GM19025 (cell line): ENCODE measurements at regions not wholly inside any gene's neighbourhood (a gene's known extent, or its start where the extent isn't known, plus 50 kb on each side); places are given as distances from the start of the nearest gene placed in this dataset.
"Not testable (repeated sequence)": the region's sequence is repeated elsewhere in the genome, so short reads cannot be mapped to it uniquely, and the experiment has no call there.

Source experiments
- ATAC-seq: cut with Tn5 transposase; IDR thresholded peaks from one replicate; pipeline ENCODE4 v1.9.1; 2021; ENCODE audit warnings: mild to moderate bottlenecking, low read depth, moderate library complexity; ENCODE audit not compliant: unreplicated experiment

DNA sequence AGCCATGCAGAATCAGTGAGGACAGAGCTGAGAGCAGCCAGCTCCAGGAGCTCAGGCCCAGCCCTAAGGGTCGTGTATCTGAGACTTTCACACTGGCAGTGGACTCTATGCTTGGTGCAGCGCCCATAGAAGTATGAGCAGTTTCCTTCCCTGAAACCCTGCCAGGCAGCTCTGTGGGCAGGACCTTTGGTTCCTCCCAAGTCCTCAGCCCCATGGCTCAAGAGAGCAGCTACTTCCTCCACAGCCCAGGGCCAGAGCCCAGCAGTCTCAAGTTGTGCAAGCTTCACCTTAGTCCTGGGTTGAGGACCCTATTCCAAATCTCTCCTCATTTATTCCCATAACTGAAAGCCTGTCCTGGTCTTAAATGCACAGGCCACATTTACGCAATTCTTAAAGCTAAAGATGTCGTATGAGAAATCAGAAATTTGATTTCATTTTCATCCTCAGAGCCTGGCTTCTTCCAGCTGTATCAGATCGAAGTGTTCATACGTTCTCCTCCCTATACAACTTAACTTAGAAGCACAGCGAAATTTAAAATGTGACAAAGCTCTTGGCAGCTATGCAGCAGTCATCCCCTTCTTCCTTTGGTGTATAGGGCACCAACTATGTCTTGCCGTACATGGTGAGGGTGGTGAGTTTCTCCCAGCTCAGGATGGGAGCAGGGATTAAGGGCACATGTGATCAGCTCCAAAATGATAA, 1337.1 kb downstream of the RPIA start:
- not testable (repeated sequence) for ATAC-seq

DNA sequence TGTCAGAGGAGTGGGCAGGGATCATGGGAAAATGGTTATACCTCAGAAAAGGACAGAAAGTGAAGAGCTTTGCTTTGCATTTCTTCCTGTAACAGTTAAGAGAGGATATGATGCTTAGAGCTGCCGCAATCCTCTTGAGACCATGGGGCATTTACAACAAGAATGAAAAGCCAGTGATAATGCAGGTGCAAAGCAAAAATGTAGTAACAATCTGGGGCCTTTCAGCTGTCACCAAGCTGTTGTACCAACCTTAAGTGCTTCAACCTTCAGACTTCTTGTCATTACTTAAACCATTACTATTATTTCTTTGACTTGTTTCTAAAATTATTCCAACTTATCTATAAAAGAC, 1337.6 kb downstream of the RPIA start:
- not testable (repeated sequence) for ATAC-seq

DNA sequence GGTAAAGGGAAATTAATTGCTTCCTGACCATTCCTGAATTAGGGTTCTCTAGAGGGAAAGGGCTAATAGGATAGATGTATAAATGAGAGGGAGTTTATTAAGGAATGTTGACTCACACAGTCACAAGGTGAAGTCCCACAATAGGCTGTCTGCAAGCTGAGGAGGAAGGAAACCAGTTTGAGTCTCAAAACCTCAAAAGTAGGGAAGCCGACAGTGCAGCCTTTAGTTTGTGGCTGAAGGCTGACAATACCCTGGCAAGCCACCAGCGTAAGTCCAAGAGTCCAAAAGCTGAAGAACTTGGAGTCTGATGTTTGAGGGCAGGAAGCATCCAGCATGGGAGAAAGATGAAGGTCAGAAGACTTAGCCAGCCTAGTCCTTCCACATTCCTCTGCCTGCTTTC, 1340.8 kb downstream of the RPIA start:
- ATAC-seq, result not testable (repeated sequence)

DNA sequence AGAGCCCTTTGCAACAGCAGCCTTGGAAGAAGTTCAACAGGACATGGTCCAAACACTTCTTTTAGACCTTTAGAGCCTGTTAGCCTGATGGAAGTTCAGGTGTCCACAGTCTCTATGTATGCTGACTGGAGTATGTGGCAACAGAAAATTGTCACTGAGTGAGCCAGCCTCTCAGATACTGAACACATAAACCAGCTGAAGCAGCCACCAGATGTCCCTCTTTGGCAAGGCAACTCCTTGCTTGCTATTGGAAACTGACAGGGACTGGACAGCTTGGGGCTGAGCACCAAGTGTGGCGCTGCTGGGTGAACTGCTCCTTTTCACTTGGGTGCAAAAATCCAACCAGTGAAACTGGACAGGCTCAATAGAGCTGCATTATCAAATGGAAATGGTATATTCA, 1344.9 kb downstream of the RPIA start:
- not testable (repeated sequence) for ATAC-seq

DNA sequence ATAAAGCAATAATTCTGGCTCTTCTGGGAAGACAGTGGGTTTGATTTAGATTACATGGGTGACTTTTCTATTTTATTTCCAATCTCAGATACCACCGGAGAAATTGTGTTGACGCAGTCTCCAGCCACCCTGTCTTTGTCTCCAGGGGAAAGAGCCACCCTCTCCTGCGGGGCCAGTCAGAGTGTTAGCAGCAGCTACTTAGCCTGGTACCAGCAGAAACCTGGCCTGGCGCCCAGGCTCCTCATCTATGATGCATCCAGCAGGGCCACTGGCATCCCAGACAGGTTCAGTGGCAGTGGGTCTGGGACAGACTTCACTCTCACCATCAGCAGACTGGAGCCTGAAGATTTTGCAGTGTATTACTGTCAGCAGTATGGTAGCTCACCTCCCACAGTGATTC, 1347.6 kb downstream of the RPIA start:
- ATAC-seq, result not testable (repeated sequence)

DNA sequence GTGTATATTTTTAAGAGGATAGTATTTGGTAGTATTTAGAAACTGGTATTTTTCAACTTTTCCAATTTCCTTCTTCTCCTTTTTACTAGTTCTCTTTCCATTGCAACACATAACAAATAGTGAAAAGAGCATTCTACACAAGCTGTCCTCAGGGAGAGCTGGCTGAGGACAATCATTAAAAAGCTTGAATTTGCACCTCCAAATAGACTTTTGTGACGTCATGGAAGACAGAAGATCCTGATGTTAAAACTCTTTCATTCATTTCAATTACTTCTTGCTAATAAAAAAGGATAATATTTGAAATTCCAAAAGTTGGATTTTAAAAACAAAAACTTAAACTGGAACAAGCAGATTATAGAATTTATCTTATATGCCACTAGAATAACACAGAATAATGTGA, 1356.3 kb downstream of the RPIA start:
- ATAC-seq, result not testable (repeated sequence)

DNA sequence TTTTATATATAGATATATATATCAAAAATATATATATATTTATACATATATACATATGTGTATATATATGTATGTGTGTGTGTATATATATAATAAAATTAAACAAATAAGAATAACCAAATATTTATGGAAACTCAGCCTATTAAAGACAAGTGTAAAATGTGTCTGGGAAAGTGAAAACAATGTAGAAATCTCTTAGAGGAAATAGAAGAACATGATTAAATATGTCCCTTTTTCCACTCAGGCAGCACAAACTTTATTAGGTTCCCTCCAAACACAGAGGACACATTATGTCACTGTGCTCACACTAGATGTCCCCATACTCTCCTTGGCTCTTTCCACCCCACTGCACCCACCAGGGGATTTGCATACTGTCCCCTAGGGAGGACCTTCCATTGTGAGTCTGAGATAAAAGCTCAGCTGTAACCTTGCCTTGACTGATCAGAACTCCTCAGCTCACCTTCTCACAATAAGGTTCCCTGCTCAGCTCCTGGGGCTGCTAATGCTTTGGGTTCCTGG, 1360.7 kb downstream of the RPIA start:
- not testable (repeated sequence) for ATAC-seq

DNA sequence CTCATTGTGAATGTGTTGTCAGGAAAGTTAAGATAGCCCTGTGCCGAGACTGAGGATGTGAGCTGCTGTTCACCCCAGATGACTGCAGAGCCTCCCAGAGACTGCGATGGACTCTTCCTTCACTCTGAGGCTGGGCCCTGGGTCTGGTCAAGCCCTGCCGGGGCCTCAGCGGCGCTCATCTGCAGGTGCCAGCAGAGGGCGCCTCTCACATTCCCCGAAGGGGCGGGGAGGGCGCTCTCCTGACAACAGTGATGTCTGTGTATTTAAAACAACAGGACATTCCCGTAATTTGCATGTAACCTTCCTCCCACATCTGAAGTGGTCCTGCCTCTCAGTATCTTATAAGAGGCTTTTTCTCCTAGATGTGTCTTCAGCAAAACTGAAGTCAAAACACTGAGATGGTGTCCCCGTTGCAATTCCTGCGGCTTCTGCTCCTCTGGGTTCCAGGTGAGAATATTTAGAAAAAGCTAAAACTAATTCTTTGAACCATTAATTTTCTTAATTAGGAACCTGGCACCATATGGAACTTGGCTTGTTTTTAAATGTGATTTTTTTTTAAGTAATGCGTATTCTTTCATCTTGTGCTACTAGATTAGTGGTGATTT, 1377.9 kb downstream of the RPIA start:
- no peak for ATAC-seq

DNA sequence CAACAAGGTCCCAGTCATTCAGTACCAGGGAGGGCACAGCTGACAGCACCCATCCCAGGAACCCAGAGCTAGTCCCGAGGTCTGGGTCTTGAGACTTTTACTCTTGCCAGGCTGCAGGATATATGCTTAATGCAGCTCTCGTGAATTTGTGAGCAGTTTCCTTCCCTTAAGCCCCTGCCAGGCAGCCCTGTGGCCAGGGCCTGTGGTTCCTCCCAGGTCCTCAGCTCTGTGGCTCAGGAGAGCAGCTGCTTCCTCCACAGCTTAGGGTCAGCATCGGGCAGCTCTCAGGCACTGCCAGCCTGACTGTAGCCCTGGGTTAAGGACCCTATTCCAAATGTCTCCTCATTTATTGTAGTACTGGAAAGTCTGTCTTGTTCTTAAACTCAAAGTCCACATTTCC, 1384.8 kb downstream of the RPIA start:
- no peak for ATAC-seq

DNA sequence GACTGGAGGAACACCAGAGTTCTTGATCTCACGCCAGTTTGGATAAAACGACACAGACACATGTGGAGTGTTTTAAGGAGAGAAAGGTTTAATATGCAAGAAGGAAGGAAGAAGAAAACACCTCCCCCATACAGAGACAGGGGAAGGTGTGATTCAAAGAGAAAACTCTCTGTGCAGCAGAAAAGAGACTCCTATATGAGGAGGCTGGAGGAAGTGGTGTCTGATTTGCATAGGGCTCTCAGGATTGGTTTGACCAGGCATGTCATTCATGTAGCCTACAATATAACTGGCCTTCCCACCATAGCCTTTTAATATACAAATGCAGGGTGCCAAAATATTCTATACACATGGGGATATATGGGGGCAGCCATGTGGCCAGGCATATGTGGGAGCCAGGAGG, 1386.5 kb downstream of the RPIA start:
- ATAC-seq, result no peak

DNA sequence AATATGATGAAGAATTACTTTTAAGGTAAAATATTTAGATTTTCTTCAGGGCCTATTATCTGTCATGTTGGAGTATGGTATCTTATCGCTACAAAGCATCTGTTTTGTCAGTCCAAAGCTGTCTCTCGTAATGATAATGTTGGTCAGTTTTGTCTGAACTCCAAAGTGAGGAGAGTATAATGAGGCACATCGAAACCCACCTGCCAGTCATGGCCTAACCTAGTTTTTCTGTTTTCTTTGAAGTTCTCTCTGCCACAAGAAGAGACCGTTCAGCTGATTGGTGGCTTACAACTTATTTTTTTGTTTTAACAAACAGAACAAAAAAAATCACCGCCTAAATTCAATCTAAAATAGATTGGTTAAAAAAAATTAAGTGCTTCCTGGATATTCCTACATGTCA, 1387.9 kb downstream of the RPIA start:
- no peak for ATAC-seq

DNA sequence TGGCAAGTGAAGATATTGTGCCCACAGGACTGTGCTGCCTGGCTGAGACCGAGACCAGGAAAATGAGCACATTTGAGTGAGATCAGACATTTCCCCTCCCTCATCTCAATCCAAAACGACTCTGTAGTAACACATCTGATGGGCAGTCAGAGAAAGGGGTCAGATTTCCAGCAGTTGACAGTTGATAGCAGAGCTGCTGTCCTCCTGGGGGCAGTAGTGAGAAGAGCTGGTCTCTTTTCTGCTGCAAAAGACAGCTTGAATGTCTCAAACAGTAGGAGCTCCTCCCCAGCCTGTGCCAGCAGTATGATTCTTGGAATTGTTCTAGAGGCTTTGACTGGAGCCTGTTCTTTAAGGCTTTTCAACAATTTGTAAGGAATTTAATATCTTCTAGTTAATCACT, 1396.3 kb downstream of the RPIA start:
- ATAC-seq, result not testable (repeated sequence)

DNA sequence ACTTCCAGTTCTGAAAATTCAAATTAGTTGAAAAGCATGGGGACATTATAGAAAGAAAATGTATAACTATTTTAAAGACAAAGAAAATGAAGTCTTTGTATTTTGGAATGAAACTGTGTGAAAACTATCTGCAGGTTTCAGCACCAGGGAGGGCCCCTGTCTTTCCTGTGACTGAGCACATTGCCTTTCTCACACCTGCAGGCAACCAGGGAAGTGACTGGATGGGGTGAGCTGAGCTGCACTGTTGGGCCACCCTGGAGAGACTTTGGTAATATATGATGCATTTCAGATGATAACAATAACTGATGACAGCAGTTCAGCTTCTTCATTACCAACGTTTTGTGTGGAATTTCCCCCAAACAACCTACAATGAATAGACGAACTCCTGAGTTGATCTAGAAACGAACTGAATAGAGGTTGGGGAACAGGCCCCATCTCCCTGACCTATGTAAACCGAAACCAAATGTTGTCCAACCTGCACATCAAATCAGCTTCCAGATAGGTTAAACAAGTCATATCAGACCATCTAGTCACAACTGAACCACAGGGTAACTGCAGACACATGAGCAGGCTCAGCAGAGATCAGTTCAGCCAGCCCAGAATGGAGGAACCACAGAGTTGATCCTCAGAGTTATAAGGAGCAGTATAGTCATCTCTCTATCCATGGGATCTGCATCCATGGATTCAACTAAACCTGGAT, 1402.2 kb downstream of the RPIA start:
- ATAC-seq, result not testable (repeated sequence)

DNA sequence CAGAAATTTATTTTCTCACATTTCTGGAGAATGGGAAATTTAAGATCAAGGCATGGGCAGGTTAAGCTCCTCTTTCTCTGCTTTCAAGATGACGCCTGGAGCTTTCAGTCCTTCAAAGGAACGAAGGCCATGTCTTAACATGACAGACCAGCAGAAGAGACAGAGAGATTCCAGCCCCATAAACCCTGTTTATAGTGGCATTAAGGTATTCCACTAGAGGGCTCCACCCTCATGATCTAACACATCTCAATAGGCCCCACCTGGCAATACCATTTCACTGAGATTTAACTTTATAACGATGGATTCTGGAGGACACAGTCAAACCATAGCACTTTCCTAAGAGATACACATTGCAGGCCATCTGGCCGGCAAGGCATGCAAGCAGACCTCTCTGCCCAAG, 1406.1 kb downstream of the RPIA start:
- not testable (repeated sequence) for ATAC-seq

DNA sequence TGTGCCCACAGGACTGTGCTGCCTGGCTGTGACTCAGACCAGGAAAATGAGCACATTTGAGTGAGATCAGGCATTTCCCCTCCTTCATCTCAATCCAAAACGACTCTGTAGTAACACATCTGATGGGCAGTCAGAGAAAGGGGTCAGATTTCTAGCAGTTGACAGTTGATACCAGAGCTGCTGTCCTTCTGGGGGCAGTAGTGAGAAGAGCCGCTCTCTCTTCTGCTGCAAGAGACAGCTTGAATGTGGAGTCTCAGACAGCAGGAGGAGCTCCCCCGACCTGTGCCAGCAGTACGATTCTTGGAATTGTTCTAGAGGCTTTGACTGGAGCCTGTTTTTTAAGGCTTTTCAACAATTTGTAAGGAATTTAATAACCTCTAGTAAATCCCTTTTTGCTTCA, 1413.7 kb downstream of the RPIA start:
- ATAC-seq, result not testable (repeated sequence)

DNA sequence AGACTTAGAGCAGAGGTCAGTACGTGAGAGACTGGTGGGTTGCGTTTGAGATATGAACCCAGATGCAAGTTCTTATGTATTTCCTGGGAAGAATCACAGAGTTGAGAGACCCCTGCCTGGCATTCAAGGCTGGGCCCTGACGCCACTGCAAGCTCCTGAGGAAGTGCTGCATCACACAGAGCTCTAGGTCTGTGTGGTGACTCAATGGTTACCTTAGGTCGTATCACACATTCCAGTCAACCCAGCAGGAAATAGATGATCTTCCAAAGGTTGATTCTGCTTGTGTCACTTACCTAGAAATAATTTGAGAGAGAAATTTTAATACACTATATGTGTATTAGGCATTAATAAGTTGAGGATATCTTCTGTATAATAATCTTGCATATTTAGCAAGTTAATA, 1431.9 kb downstream of the RPIA start:
- ATAC-seq, result not testable (repeated sequence)

DNA sequence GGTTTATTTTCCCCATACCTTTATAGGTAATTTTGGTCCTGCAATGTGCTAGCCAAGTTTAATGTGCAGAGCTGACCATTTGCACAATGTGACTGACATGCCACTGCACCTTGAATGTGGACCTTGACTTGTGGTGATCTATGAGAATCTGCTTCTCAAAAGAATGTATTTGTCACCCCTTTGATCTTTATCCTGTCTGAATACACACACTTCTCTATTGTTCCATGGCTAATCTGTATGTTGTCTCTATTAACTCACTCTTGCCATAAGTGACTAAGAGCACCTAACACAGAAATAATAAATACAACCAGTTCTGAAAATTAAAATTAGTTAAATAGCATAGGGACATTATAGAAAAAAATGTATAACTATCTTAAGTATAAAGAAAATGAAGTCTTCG, 1447.6 kb downstream of the RPIA start:
- ATAC-seq, result not testable (repeated sequence)

DNA sequence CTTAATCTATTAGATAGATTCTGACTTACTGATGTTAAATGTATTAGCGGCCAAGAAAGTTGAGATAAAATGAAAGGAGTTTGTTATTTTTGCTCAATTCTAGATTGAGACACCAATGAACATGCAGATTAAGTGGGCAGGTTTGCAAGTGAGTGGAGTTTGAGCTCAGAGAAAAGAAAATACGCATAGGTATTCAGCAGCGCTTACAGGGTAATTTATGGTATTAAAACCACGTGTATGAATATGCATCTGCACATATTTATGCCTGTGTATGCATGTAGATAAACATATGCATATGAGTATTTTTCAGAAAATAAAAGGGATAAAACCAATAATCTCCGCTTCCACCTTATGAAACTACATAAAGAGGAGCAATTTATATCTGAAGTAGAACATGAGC, 1450.1 kb downstream of the RPIA start:
- ATAC-seq, result not testable (repeated sequence)

DNA sequence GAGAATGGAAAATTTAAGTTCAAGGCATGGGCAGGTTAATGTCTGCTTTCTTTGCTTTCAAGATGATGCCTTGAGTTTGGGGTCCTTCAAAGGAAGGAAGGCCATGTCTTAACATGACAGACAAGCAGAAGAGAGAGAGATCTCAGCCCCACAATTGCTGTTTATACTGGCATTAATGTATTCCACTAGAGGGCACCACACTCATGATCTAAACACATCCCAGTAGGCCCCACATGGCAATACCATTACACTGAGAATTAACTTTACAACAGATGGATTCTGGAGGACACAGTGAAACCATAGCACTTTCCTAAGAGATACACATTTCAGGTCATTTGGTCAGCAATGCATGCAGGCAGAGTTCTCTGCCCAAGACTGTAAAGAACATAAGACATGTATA, 1460.3 kb downstream of the RPIA start:
- ATAC-seq, result not testable (repeated sequence)

DNA sequence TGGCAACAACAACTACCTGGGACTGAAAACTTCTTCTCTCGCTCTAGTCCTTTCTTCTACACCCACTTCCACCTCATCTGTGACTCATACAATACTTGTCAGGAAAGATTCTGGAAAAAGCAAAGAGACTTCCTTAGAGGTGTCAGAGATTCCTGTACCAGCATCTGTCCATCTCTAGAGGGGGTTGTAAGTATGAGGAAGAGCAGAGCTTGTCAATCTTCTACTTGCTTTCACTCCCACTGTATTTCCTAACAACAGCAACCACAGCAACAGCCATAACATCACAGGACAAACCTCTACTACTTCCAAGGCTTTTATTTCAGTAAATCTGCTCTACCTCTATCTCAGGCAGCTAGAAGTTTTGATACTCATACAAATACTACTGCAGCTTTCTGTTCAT, 1479.5 kb downstream of the RPIA start:
- ATAC-seq, result not testable (repeated sequence)

DNA sequence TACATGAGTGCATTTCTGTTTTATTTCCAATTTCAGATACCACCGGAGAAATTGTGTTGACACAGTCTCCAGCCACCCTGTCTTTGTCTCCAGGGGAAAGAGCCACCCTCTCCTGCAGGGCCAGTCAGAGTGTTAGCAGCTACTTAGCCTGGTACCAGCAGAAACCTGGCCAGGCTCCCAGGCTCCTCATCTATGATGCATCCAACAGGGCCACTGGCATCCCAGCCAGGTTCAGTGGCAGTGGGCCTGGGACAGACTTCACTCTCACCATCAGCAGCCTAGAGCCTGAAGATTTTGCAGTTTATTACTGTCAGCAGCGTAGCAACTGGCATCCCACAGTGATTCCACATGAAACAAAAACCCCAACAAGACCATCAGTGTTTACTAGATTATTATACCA, 1481.6 kb downstream of the RPIA start:
- not testable (repeated sequence) for ATAC-seq

DNA sequence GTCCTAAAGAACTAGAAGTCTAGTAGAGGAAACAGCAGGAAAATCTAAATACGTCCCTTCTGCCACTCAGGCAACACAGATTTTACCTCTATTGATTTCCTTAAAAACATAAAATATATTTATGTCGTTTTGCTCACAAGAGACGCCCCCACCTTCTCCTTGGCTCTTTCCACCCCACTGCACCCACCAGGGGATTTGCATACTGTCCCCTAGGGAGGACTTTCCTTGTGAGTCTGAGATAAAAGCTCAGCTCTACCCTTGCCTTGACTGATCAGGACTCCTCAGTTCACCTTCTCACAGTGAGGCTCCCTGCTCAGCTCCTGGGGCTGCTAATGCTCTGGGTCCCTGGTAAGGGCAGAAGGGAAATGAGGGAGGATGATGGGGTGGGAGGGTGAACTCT, 1488.1 kb downstream of the RPIA start:
- ATAC-seq, result not testable (repeated sequence)
